ENCODE measurements at regions not wholly inside any gene's neighbourhood (a gene's known extent, or its start where the extent isn't known, plus 50 kb on each side); places are given as distances from the start of the nearest gene placed in this dataset.

DNA sequence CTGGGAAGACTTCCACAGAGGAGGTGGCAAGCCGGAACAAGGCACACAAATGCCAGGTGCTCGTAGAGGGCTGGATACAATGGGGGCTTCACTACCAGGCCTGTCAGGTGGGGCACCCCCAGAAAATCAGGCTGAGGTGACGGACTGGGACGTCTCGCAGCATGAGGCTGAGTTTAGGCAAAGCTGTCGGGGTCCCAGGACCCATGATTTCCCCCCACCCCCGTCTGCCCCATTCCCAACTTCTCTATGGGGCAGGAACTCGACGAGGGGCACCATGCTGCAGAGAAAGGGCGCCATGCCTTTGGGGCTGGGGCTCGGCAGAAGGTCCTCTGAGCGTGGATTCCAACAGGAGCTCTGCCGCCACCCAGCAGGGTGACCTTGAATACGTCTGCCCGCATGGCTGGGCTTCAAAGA, 65.7 kb upstream of the HES1 start:
- TF ChIP-seq, protein P1, sequence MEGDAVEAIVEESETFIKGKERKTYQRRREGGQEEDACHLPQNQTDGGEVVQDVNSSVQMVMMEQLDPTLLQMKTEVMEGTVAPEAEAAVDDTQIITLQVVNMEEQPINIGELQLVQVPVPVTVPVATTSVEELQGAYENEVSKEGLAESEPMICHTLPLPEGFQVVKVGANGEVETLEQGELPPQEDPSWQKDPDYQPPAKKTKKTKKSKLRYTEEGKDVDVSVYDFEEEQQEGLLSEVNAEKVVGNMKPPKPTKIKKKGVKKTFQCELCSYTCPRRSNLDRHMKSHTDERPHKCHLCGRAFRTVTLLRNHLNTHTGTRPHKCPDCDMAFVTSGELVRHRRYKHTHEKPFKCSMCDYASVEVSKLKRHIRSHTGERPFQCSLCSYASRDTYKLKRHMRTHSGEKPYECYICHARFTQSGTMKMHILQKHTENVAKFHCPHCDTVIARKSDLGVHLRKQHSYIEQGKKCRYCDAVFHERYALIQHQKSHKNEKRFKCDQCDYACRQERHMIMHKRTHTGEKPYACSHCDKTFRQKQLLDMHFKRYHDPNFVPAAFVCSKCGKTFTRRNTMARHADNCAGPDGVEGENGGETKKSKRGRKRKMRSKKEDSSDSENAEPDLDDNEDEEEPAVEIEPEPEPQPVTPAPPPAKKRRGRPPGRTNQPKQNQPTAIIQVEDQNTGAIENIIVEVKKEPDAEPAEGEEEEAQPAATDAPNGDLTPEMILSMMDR (IDR thresholded peaks at IDR 0.05): no peak
- TF ChIP-seq EP300 (IDR thresholded peaks at IDR 0.05) (no peak), POLR2A (IDR thresholded peaks at IDR 0.05) (no peak)

All from stomach (tissue), 4 donors.